Mesenchymal stem cell (in vitro differentiated cells and primary cell): ENCODE measurements at regions not wholly inside any gene's neighbourhood (a gene's known extent, or its start where the extent isn't known, plus 50 kb on each side); places are given as distances from the start of the nearest gene placed in this dataset.

Experiments
- DNase-seq: peaks from one replicate; pipeline ENCODE4 v3.0.0-alpha.2; 2013
- H2AFZ ChIP-seq: one replicate; pipeline ENCODE4 v1.6.1; 2013; ENCODE audit warnings: low read depth, mild to moderate bottlenecking, control low read depth, inconsistent platforms, low read length, moderate library complexity
- H2AK5ac ChIP-seq: 2 replicates; pipeline ENCODE4 v1.6.1; 2013; ENCODE audit warnings: low read length, moderate library complexity, mild to moderate bottlenecking, inconsistent platforms; ENCODE audit not compliant: severe bottlenecking
- H2BK120ac ChIP-seq: one replicate; pipeline ENCODE4 v1.6.1; 2013; ENCODE audit warnings: low read depth, mild to moderate bottlenecking, inconsistent platforms, low read length, moderate library complexity
- H2BK12ac ChIP-seq, 2 experiments: one replicate each; pipeline ENCODE4 v1.6.1; 2013; ENCODE audit warnings: inconsistent platforms in 2 of 2, low read length in 2 of 2, mild to moderate bottlenecking in 2 of 2, moderate library complexity in 2 of 2, control low read depth in 1 of 2
- H2BK15ac ChIP-seq: one replicate; pipeline ENCODE4 v1.6.1; 2013; ENCODE audit warnings: mild to moderate bottlenecking, low read depth, inconsistent platforms; ENCODE audit not compliant: poor library complexity, severe bottlenecking
- H2BK5ac ChIP-seq: 2 replicates; pipeline ENCODE4 v1.6.1; 2013; ENCODE audit warnings: low read depth, mild to moderate bottlenecking, low read length, control low read depth, inconsistent platforms; ENCODE audit not compliant: poor library complexity, severe bottlenecking
- H3K14ac ChIP-seq, 2 experiments: one replicate each; pipeline ENCODE4 v1.6.1; 2013; ENCODE audit warnings: inconsistent platforms in 2 of 2, low read length in 2 of 2, control low read depth in 1 of 2, mild to moderate bottlenecking in 1 of 2, moderate library complexity in 1 of 2
- H3K18ac ChIP-seq, 2 experiments: one replicate each; pipeline ENCODE4 v1.6.1; 2013; ENCODE audit warnings: inconsistent platforms in 2 of 2, low read length in 2 of 2, control low read depth in 1 of 2, low read depth in 1 of 2, mild to moderate bottlenecking in 1 of 2
- H3K23ac ChIP-seq, 2 experiments: one replicate each; pipeline ENCODE4 v1.6.1; 2013; ENCODE audit warnings: inconsistent platforms in 2 of 2, low read length in 2 of 2, mild to moderate bottlenecking in 2 of 2, moderate library complexity in 2 of 2, control low read depth in 1 of 2
- H3K27ac ChIP-seq: 2 replicates; pipeline ENCODE4 v1.5.1; 2013; ENCODE audit warnings: mild to moderate bottlenecking, moderate library complexity, low read length, control low read depth, inconsistent platforms; ENCODE audit not compliant: poor library complexity, severe bottlenecking
- H3K27me3 ChIP-seq, 2 experiments: 2 replicates each; pipeline versions ENCODE4 v1.6.1 to v1.7.0; 2013; ENCODE audit warnings: low read length in 2 of 2, mild to moderate bottlenecking in 2 of 2, moderate library complexity in 2 of 2, control low read depth in 1 of 2, inconsistent platforms in 1 of 2; ENCODE audit not compliant: control insufficient read depth in 1 of 2, insufficient read depth in 1 of 2
- H3K36me3 ChIP-seq, 2 experiments: 2 replicates each; pipeline versions ENCODE4 v1.6.1 to v1.7.0; 2013; ENCODE audit warnings: low read length in 2 of 2, control low read depth in 1 of 2, inconsistent platforms in 1 of 2, low read depth in 1 of 2, mild to moderate bottlenecking in 1 of 2; ENCODE audit not compliant: insufficient read depth in 2 of 2, control insufficient read depth in 1 of 2
- H3K4ac ChIP-seq, 2 experiments: one replicate each; pipeline ENCODE4 v1.6.1; 2013; ENCODE audit warnings: inconsistent platforms in 2 of 2, low read length in 2 of 2, mild to moderate bottlenecking in 2 of 2, moderate library complexity in 2 of 2, control low read depth in 1 of 2, low read depth in 1 of 2
- H3K4me1 ChIP-seq: 2 replicates; pipeline ENCODE4 v1.6.1; 2013; ENCODE audit warnings: low read depth, low read length, control low read depth; ENCODE audit not compliant: control insufficient read depth, insufficient read depth
- H3K4me2 ChIP-seq: 2 replicates; pipeline ENCODE4 v1.6.1; 2013; ENCODE audit warnings: low read length, mild to moderate bottlenecking, inconsistent platforms; ENCODE audit not compliant: poor library complexity, severe bottlenecking
- H3K4me3 ChIP-seq, 2 experiments: 2 replicates each; pipeline versions ENCODE4 v1.5.1 to v1.7.0; 2013; ENCODE audit warnings: low read length in 2 of 2, mild to moderate bottlenecking in 2 of 2, control low read depth in 1 of 2, low read depth in 1 of 2; ENCODE audit not compliant: insufficient read depth in 1 of 2
- H3K79me1 ChIP-seq: replicated peaks from 2 replicates; pipeline ENCODE4 v1.6.1; 2013; ENCODE audit warnings: mild to moderate bottlenecking, control low read depth, low read length, inconsistent platforms; ENCODE audit not compliant: poor library complexity, severe bottlenecking
- H3K9ac ChIP-seq: 2 replicates; pipeline ENCODE4 v1.7.0; 2013; ENCODE audit warnings: mild to moderate bottlenecking, low read length, moderate library complexity
- H3K9me3 ChIP-seq: 2 replicates; pipeline ENCODE4 v1.7.0; 2013; ENCODE audit warnings: mild to moderate bottlenecking, low read length; ENCODE audit not compliant: control insufficient read depth
- H4K8ac ChIP-seq: one replicate; pipeline ENCODE4 v1.6.1; 2013; ENCODE audit warnings: inconsistent platforms, mild to moderate bottlenecking, low read length, moderate library complexity
- H4K91ac ChIP-seq: one replicate; pipeline ENCODE4 v1.6.1; 2013; ENCODE audit warnings: mild to moderate bottlenecking, low read length, inconsistent platforms
- WGBS: methylation state at CpG from one replicate; pipeline ENCODE4 v1.1.7; 2013; ENCODE audit warnings: mixed read lengths; 5-methylcytosine and 5-hydroxymethylcytosine counted together

GRCh38 chr3:13715961-13716360, 163.9 kb downstream of the WNT7A start:
- H3K79me1 ChIP-seq = no peaks in the 10 kb centered on the region
- no peak overlapping the region for H2BK5ac ChIP-seq
- H2BK120ac ChIP-seq = no peak overlapping the region
- H3K4ac ChIP-seq = no peak overlapping the region
- no peak overlapping the region for H3K4me3 ChIP-seq
- no peak overlapping the region for H3K27ac ChIP-seq
- H3K9me3 ChIP-seq = no peaks in the 10 kb centered on the region
- H3K18ac ChIP-seq = no peak overlapping the region
- H3K14ac ChIP-seq = no peak overlapping the region
- DNase-seq = no peak
- H4K8ac ChIP-seq = no peak overlapping the region
- H3K23ac ChIP-seq = no peak overlapping the region
- H3K9ac ChIP-seq = no peak overlapping the region
- H2BK15ac ChIP-seq = no peak overlapping the region
- no peak overlapping the region for H2BK12ac ChIP-seq
- no peaks in the 10 kb centered on the region for H3K36me3 ChIP-seq
- no peak overlapping the region for H2AK5ac ChIP-seq
- H3K27me3 ChIP-seq = no peaks in the 10 kb centered on the region
- H4K91ac ChIP-seq = no peak overlapping the region
- H3K4me2 ChIP-seq = no peak overlapping the region
- no peak overlapping the region for H2AFZ ChIP-seq
- 81% methylated on average over 4 of the region's 4 CpGs for WGBS
- H3K4me1 ChIP-seq = no peaks in the 10 kb centered on the region

- Histone ChIP-seq H3K4me2 (no peak overlapping the region), H2AFZ (no peak overlapping the region)
- 63% methylated on average over 4 of the region's 4 CpGs for WGBS
These were observed 164.5 kb downstream of the WNT7A start for GRCh38 chr3:13715167-13715954.

GRCh38 chr3:13714251-13714916, 165.5 kb downstream of the FBLN2 start:
- no peak overlapping the region for H3K9ac ChIP-seq
- H3K4me2 ChIP-seq = no peak overlapping the region
- no peak overlapping the region for H4K91ac ChIP-seq
- H2AFZ ChIP-seq = no peak overlapping the region
- H3K9me3 ChIP-seq = no peaks in the 10 kb centered on the region
- no peak for DNase-seq
- H3K4ac ChIP-seq = no peak overlapping the region
- H3K36me3 ChIP-seq = no peaks in the 10 kb centered on the region
- no peak overlapping the region for H2BK12ac ChIP-seq
- no peak overlapping the region for H2AK5ac ChIP-seq
- H3K27me3 ChIP-seq = no peaks in the 10 kb centered on the region
- H3K4me1 ChIP-seq = no peaks in the 10 kb centered on the region
- H3K4me3 ChIP-seq = no peak overlapping the region
- H2BK15ac ChIP-seq = no peak overlapping the region
- WGBS = 77% methylated on average over 7 of the region's 7 CpGs
- H3K18ac ChIP-seq = no peak overlapping the region
- H3K79me1 ChIP-seq = no peaks in the 10 kb centered on the region
- no peak overlapping the region for H3K14ac ChIP-seq
- H3K23ac ChIP-seq = no peak overlapping the region
- no peak overlapping the region for H4K8ac ChIP-seq
- H2BK120ac ChIP-seq = no peak overlapping the region
- no peak overlapping the region for H3K27ac ChIP-seq
- no peak overlapping the region for H2BK5ac ChIP-seq

More at GRCh38 chr3:13715167-13715954, 164.5 kb downstream of the WNT7A start:
- no peak overlapping the region for H2AK5ac ChIP-seq
- no peak for DNase-seq
- no peak overlapping the region for H4K91ac ChIP-seq
- no peak overlapping the region for H3K14ac ChIP-seq
- no peak overlapping the region for H4K8ac ChIP-seq
- H3K36me3 ChIP-seq = no peaks in the 10 kb centered on the region
- H3K4me1 ChIP-seq = no peaks in the 10 kb centered on the region
- no peak overlapping the region for H3K4ac ChIP-seq
- H2BK120ac ChIP-seq = no peak overlapping the region
- no peak overlapping the region for H2BK5ac ChIP-seq
- H3K4me3 ChIP-seq = no peak overlapping the region
- no peaks in the 10 kb centered on the region for H3K79me1 ChIP-seq
- no peaks in the 10 kb centered on the region for H3K27me3 ChIP-seq
- H3K9ac ChIP-seq = no peak overlapping the region
- no peak overlapping the region for H3K18ac ChIP-seq
- H3K27ac ChIP-seq = no peak overlapping the region
- no peak overlapping the region for H2BK12ac ChIP-seq
- no peak overlapping the region for H2BK15ac ChIP-seq
- no peaks in the 10 kb centered on the region for H3K9me3 ChIP-seq
- H3K23ac ChIP-seq = no peak overlapping the region

- no peak overlapping the region for H3K4ac ChIP-seq
- no peak overlapping the region for H2AK5ac ChIP-seq
- H3K9ac ChIP-seq = no peak overlapping the region
- no peak overlapping the region for H3K4me3 ChIP-seq
- no peak overlapping the region for H3K14ac ChIP-seq
- H3K4me2 ChIP-seq = no peak overlapping the region
- H4K91ac ChIP-seq = no peak overlapping the region
- H2BK5ac ChIP-seq = no peak overlapping the region
- no peak overlapping the region for H3K23ac ChIP-seq
- no peaks in the 10 kb centered on the region for H3K9me3 ChIP-seq
- no peak overlapping the region for H4K8ac ChIP-seq
- no peaks in the 10 kb centered on the region for H3K79me1 ChIP-seq
- H3K4me1 ChIP-seq = no peaks in the 10 kb centered on the region
- 76% methylated on average over 4 of the region's 4 CpGs for WGBS
- H3K18ac ChIP-seq = no peak overlapping the region
- no peak overlapping the region for H2BK15ac ChIP-seq
- no peaks in the 10 kb centered on the region for H3K36me3 ChIP-seq
- H2BK12ac ChIP-seq = no peak overlapping the region
- H2AFZ ChIP-seq = no peak overlapping the region
- no peak overlapping the region for H2BK120ac ChIP-seq
- no peak for DNase-seq
- no peak overlapping the region for H3K27ac ChIP-seq
- H3K27me3 ChIP-seq = no peaks in the 10 kb centered on the region
These were observed 164.5 kb downstream of the FBLN2 start for GRCh38 chr3:13713396-13713795.
